GM23338 (cell line): ENCODE measurements at regions not wholly inside any gene's neighbourhood (a gene's known extent, or its start where the extent isn't known, plus 50 kb on each side); places are given as distances from the start of the nearest gene placed in this dataset.
A peak's percentile ranks its signal among the peaks of the same experiment; 100 is the strongest.

ENCODE experiments used
- ATAC-seq: fragments of 200-7000 bp; cut with Tn5 transposase; 3 replicates; pipeline ENCODE4 v1.9.1; 2020
- DNase-seq: peaks from one replicate; pipeline ENCODE4 v3.0.0-alpha.2; 2015; ENCODE audit warnings: low spot score
- H2AFZ ChIP-seq: fragments of 200-600 bp; sonication (generic); 2 replicates; pipeline ENCODE4 v1.8.0; 2016; ENCODE audit warnings: antibody characterized with exemption, mild to moderate bottlenecking, moderate library complexity
- H3F3A ChIP-seq: fragments of 200-600 bp; sonication (generic); replicated peaks from 2 replicates; pipeline ENCODE4 v1.8.0; 2017; ENCODE audit warnings: antibody characterized with exemption, mixed run types, low read depth
- H3K27ac ChIP-seq: fragments of 200-600 bp; sonication (generic); 2 replicates; pipeline ENCODE4 v1.6.1; 2016; ENCODE audit warnings: low read depth
- H3K27me3 ChIP-seq: fragments of 200-600 bp; sonication (generic); 2 replicates; pipeline ENCODE4 v1.8.0; 2016; ENCODE audit warnings: mild to moderate bottlenecking, mixed run types, moderate library complexity; ENCODE audit not compliant: insufficient read depth
- H3K36me3 ChIP-seq: fragments of 200-600 bp; sonication (generic); 2 replicates; pipeline ENCODE4 v1.8.0; 2016; ENCODE audit warnings: mild to moderate bottlenecking; ENCODE audit not compliant: insufficient read depth
- H3K4me1 ChIP-seq: fragments of 200-600 bp; sonication (generic); 2 replicates; pipeline ENCODE4 v1.8.0; 2016; ENCODE audit warnings: mild to moderate bottlenecking, moderate library complexity; ENCODE audit not compliant: insufficient read depth
- H3K4me2 ChIP-seq: fragments of 200-600 bp; sonication (generic); 2 replicates; pipeline ENCODE4 v1.7.1; 2017; ENCODE audit warnings: mixed run types
- H3K4me3 ChIP-seq: fragments of 200-600 bp; sonication (generic); 2 replicates; pipeline ENCODE4 v1.6.1; 2016; ENCODE audit warnings: mixed run types
- H3K79me2 ChIP-seq: fragments of 200-600 bp; sonication (generic); replicated peaks from 2 replicates; pipeline ENCODE4 v1.8.0; 2017; ENCODE audit warnings: mild to moderate bottlenecking; ENCODE audit not compliant: insufficient read depth
- H3K9me2 ChIP-seq: fragments of 200-600 bp; sonication (generic); 2 replicates; pipeline ENCODE4 v1.8.0; 2017; ENCODE audit not compliant: insufficient read depth
- H4K20me1 ChIP-seq: fragments of 200-600 bp; sonication (generic); replicated peaks from 2 replicates; pipeline ENCODE4 v1.8.0; 2017; ENCODE audit warnings: mild to moderate bottlenecking; ENCODE audit not compliant: insufficient read depth
- H3K27ac Mint-ChIP-seq: 2 replicates; pipeline ENCODE4 v1.8.0; 2020; ENCODE audit warnings: inconsistent platforms, mild to moderate bottlenecking, moderate library complexity, mixed read lengths
- H3K27me3 Mint-ChIP-seq: 3 replicates; pipeline ENCODE4 v1.8.0; 2022; ENCODE audit warnings: low read depth, mild to moderate bottlenecking, moderate library complexity, mixed read lengths, inconsistent platforms; ENCODE audit not compliant: insufficient read depth, poor library complexity
- H3K36me3 Mint-ChIP-seq: 3 replicates; pipeline ENCODE4 v1.8.0; 2021; ENCODE audit warnings: low read depth, mild to moderate bottlenecking, inconsistent platforms, moderate library complexity, mixed read lengths
- H3K4me1 Mint-ChIP-seq: 3 replicates; pipeline ENCODE4 v1.8.0; 2020; ENCODE audit warnings: mild to moderate bottlenecking, inconsistent platforms, mixed read lengths
- H3K4me3 Mint-ChIP-seq: 3 replicates; pipeline ENCODE4 v1.8.0; 2021; ENCODE audit warnings: moderate library complexity, mild to moderate bottlenecking, inconsistent platforms, mixed read lengths
- H3K9me3 Mint-ChIP-seq: 3 replicates; pipeline ENCODE4 v1.8.0; 2020; ENCODE audit warnings: moderate library complexity, mild to moderate bottlenecking, inconsistent platforms, mixed read lengths
- CREB1 ChIP-seq: fragments of 250-450 bp; sonication (Bioruptor Pico); IDR thresholded peaks from 2 replicates; pipeline ENCODE4 v1.5.0; 2020; ENCODE audit warnings: low read depth, mild to moderate bottlenecking, moderate library complexity
- EZH2 ChIP-seq: fragments of 200-600 bp; sonication (generic); IDR thresholded peaks from one replicate; pipeline ENCODE4 v1.8.0; 2017; ENCODE audit warnings: antibody characterized with exemption, mild to moderate bottlenecking, low read depth; ENCODE audit not compliant: unreplicated experiment
- NANOG ChIP-seq: IDR thresholded peaks from 2 replicates; pipeline ENCODE4 v1.6.1; 2016; ENCODE audit warnings: antibody characterized with exemption, borderline replicate concordance
- POLR2AphosphoS5 ChIP-seq: IDR thresholded peaks from 2 replicates; pipeline ENCODE4 v1.6.1; 2016; ENCODE audit warnings: antibody characterized with exemption, low read depth
- STAT1 ChIP-seq: IDR thresholded peaks from one replicate; pipeline ENCODE4 v1.6.1; 2016; ENCODE audit warnings: antibody characterized with exemption; ENCODE audit not compliant: unreplicated experiment
- ZNF114 ChIP-seq: fragments of 250-450 bp; sonication (Bioruptor Pico); IDR thresholded peaks from 2 replicates; pipeline ENCODE4 v1.5.0; 2020; ENCODE audit warnings: mild to moderate bottlenecking, moderate library complexity
- TF ChIP-seq, protein P1 (sequence below): fragments of 250-450 bp; sonication (Bioruptor Pico); IDR thresholded peaks from 2 replicates; pipeline ENCODE4 v1.5.0; 2020; ENCODE audit warnings: mild to moderate bottlenecking, moderate library complexity
- TF ChIP-seq, protein P2 (sequence below): IDR thresholded peaks from 2 replicates; pipeline ENCODE4 v1.6.1; 2016; ENCODE audit warnings: antibody characterized with exemption
- TF ChIP-seq, protein P3 (sequence below), 2 experiments: fragments of 200-600 bp in 1 of 2; sonication (generic) in 1 of 2; conservative IDR thresholded peaks; 2 replicates each; pipeline versions ENCODE4 v1.5.1 to v1.6.1; 2016 to 2017; ENCODE audit warnings: antibody characterized with exemption in 2 of 2, low read depth in 2 of 2, mild to moderate bottlenecking in 2 of 2, moderate library complexity in 1 of 2
- TF ChIP-seq, protein P4 (sequence below): IDR thresholded peaks from one replicate; pipeline ENCODE4 v1.6.1; 2018; ENCODE audit warnings: antibody characterized with exemption; ENCODE audit not compliant: unreplicated experiment

DNA sequence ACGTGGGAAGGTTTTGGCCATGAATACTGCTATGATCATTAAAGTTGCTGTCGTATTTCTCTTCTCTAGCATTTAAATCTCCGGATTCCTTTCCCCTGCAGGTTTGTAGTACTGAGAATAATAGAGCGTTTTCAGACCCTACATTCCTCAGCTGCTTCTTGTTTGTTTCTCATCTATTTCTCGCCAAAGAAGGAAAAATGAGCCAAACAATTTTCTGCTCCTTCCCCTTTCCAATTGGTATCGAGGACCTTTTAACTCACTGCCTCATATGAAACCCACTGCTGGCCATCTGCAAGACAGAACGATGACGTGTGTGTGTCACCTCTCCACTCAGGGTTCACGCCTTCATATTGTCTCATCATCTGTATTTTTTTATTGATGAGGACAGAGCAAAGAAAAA is 689.4 kb upstream of the WWC1 start:
- H3K36me3 Mint-ChIP-seq, result no peaks in the 10 kb centered on the region

More for the DNA sequence above, 689.4 kb upstream of the WWC1 start:
- TF ChIP-seq, protein P1, sequence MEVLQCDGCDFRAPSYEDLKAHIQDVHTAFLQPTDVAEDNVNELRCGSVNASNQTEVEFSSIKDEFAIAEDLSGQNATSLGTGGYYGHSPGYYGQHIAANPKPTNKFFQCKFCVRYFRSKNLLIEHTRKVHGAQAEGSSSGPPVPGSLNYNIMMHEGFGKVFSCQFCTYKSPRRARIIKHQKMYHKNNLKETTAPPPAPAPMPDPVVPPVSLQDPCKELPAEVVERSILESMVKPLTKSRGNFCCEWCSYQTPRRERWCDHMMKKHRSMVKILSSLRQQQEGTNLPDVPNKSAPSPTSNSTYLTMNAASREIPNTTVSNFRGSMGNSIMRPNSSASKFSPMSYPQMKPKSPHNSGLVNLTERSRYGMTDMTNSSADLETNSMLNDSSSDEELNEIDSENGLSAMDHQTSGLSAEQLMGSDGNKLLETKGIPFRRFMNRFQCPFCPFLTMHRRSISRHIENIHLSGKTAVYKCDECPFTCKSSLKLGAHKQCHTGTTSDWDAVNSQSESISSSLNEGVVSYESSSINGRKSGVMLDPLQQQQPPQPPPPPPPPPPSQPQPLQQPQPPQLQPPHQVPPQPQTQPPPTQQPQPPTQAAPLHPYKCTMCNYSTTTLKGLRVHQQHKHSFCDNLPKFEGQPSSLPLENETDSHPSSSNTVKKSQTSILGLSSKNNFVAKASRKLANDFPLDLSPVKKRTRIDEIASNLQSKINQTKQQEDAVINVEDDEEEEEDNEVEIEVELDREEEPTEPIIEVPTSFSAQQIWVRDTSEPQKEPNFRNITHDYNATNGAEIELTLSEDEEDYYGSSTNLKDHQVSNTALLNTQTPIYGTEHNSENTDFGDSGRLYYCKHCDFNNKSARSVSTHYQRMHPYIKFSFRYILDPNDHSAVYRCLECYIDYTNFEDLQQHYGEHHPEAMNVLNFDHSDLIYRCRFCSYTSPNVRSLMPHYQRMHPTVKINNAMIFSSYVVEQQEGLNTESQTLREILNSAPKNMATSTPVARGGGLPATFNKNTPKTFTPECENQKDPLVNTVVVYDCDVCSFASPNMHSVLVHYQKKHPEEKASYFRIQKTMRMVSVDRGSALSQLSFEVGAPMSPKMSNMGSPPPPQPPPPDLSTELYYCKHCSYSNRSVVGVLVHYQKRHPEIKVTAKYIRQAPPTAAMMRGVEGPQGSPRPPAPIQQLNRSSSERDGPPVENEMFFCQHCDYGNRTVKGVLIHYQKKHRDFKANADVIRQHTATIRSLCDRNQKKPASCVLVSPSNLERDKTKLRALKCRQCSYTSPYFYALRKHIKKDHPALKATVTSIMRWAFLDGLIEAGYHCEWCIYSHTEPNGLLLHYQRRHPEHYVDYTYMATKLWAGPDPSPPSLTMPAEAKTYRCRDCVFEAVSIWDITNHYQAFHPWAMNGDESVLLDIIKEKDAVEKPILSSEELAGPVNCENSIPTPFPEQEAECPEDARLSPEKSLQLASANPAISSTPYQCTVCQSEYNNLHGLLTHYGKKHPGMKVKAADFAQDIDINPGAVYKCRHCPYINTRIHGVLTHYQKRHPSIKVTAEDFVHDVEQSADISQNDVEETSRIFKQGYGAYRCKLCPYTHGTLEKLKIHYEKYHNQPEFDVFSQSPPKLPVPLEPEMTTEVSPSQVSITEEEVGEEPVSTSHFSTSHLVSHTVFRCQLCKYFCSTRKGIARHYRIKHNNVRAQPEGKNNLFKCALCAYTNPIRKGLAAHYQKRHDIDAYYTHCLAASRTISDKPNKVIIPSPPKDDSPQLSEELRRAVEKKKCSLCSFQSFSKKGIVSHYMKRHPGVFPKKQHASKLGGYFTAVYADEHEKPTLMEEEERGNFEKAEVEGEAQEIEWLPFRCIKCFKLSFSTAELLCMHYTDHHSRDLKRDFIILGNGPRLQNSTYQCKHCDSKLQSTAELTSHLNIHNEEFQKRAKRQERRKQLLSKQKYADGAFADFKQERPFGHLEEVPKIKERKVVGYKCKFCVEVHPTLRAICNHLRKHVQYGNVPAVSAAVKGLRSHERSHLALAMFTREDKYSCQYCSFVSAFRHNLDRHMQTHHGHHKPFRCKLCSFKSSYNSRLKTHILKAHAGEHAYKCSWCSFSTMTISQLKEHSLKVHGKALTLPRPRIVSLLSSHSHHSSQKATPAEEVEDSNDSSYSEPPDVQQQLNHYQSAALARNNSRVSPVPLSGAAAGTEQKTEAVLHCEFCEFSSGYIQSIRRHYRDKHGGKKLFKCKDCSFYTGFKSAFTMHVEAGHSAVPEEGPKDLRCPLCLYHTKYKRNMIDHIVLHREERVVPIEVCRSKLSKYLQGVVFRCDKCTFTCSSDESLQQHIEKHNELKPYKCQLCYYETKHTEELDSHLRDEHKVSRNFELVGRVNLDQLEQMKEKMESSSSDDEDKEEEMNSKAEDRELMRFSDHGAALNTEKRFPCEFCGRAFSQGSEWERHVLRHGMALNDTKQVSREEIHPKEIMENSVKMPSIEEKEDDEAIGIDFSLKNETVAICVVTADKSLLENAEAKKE (CRISPR knock-in tag), result no peak
- TF ChIP-seq, protein P2, sequence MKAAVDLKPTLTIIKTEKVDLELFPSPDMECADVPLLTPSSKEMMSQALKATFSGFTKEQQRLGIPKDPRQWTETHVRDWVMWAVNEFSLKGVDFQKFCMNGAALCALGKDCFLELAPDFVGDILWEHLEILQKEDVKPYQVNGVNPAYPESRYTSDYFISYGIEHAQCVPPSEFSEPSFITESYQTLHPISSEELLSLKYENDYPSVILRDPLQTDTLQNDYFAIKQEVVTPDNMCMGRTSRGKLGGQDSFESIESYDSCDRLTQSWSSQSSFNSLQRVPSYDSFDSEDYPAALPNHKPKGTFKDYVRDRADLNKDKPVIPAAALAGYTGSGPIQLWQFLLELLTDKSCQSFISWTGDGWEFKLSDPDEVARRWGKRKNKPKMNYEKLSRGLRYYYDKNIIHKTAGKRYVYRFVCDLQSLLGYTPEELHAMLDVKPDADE, result no peak
- TF ChIP-seq, protein P3, sequence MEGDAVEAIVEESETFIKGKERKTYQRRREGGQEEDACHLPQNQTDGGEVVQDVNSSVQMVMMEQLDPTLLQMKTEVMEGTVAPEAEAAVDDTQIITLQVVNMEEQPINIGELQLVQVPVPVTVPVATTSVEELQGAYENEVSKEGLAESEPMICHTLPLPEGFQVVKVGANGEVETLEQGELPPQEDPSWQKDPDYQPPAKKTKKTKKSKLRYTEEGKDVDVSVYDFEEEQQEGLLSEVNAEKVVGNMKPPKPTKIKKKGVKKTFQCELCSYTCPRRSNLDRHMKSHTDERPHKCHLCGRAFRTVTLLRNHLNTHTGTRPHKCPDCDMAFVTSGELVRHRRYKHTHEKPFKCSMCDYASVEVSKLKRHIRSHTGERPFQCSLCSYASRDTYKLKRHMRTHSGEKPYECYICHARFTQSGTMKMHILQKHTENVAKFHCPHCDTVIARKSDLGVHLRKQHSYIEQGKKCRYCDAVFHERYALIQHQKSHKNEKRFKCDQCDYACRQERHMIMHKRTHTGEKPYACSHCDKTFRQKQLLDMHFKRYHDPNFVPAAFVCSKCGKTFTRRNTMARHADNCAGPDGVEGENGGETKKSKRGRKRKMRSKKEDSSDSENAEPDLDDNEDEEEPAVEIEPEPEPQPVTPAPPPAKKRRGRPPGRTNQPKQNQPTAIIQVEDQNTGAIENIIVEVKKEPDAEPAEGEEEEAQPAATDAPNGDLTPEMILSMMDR (conservative IDR thresholded peaks at IDR 0.05; ENCODE audit: low read depth in 2 of 2), result no peak
- no peak for TF ChIP-seq NANOG
- TF ChIP-seq, protein P4, sequence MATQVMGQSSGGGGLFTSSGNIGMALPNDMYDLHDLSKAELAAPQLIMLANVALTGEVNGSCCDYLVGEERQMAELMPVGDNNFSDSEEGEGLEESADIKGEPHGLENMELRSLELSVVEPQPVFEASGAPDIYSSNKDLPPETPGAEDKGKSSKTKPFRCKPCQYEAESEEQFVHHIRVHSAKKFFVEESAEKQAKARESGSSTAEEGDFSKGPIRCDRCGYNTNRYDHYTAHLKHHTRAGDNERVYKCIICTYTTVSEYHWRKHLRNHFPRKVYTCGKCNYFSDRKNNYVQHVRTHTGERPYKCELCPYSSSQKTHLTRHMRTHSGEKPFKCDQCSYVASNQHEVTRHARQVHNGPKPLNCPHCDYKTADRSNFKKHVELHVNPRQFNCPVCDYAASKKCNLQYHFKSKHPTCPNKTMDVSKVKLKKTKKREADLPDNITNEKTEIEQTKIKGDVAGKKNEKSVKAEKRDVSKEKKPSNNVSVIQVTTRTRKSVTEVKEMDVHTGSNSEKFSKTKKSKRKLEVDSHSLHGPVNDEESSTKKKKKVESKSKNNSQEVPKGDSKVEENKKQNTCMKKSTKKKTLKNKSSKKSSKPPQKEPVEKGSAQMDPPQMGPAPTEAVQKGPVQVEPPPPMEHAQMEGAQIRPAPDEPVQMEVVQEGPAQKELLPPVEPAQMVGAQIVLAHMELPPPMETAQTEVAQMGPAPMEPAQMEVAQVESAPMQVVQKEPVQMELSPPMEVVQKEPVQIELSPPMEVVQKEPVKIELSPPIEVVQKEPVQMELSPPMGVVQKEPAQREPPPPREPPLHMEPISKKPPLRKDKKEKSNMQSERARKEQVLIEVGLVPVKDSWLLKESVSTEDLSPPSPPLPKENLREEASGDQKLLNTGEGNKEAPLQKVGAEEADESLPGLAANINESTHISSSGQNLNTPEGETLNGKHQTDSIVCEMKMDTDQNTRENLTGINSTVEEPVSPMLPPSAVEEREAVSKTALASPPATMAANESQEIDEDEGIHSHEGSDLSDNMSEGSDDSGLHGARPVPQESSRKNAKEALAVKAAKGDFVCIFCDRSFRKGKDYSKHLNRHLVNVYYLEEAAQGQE, result no peak
- TF ChIP-seq POLR2AphosphoS5, result no peak
- TF ChIP-seq ZNF114 (CRISPR knock-in tag), result no peak
- TF ChIP-seq CREB1 (CRISPR knock-in tag), result no peak
- no peak for TF ChIP-seq STAT1
- no peak for TF ChIP-seq EZH2
- Histone ChIP-seq H3K79me2 (no peaks in the 10 kb centered on the region), H3K36me3 (no peaks in the 10 kb centered on the region), H4K20me1 (no peaks in the 10 kb centered on the region), H3K4me1 (peaks cover 11% of the 10 kb centered on the region; the same call in 1 of the 2 replicates), H3K27me3 (no peaks in the 10 kb centered on the region), H3K9me2 (no peaks in the 10 kb centered on the region), H3K4me3 (no peak overlapping the region), H3K4me2 (no peak overlapping the region), H3F3A (no peaks in the 10 kb centered on the region), H3K27ac (no peak overlapping the region), H2AFZ (no peak overlapping the region)
- Mint-ChIP-seq H3K4me1 (peaks cover 13% of the 10 kb centered on the region), H3K4me3 (no peak overlapping the region), H3K27me3 (no peaks in the 10 kb centered on the region), H3K27ac (peak overlapping the region; percentile 5; the same call in 1 of the 2 replicates), H3K9me3 (no peaks in the 10 kb centered on the region)
- DNase-seq (peak; percentile 21), ATAC-seq (no peak)
